ENCODE measurements at regions not wholly inside any gene's neighbourhood (a gene's known extent, or its start where the extent isn't known, plus 50 kb on each side); places are given as distances from the start of the nearest gene placed in this dataset.

- TF ChIP-seq CTCF (IDR thresholded peaks at IDR 0.05; ENCODE audit: insufficient read depth, low read depth, low read length) = no peak
- DNase-seq (ENCODE audit: low read depth) = no peak
- no peak overlapping the region for H3K4me3 ChIP-seq (ENCODE audit: low read depth, low read length)
Measured at GRCh38 chr22:27022896-27023361, 365.5 kb downstream of the MIAT start.

- DNase-seq (ENCODE audit: low read depth) = no peak
- H3K4me3 ChIP-seq (ENCODE audit: low read depth, low read length) = no peak overlapping the region
- TF ChIP-seq CTCF (IDR thresholded peaks at IDR 0.05; ENCODE audit: insufficient read depth, low read depth, low read length) = no peak
Measured at GRCh38 chr22:27023591-27023990, 366.2 kb downstream of the MIAT start.

GRCh38 chr22:27024982-27025381 lies 367.6 kb downstream of the MIAT start:
- TF ChIP-seq CTCF (IDR thresholded peaks at IDR 0.05; ENCODE audit: insufficient read depth, low read depth, low read length) = no peak
- no peak for DNase-seq (ENCODE audit: low read depth)
- H3K4me3 ChIP-seq (ENCODE audit: low read depth, low read length) = no peak overlapping the region

- no peak for TF ChIP-seq CTCF (IDR thresholded peaks at IDR 0.05; ENCODE audit: insufficient read depth, low read depth, low read length)
- DNase-seq (ENCODE audit: low read depth) = no peak
- no peak overlapping the region for H3K4me3 ChIP-seq (ENCODE audit: low read depth, low read length)
Measured at GRCh38 chr22:27028093-27028492, 370.7 kb downstream of the MIAT start.

GRCh38 chr22:27029584-27030130 lies 372.3 kb downstream of the MIAT start:
- no peak for DNase-seq (ENCODE audit: low read depth)
- H3K4me3 ChIP-seq (ENCODE audit: low read depth, low read length) = no peak overlapping the region
- no peak for TF ChIP-seq CTCF (IDR thresholded peaks at IDR 0.05; ENCODE audit: insufficient read depth, low read depth, low read length)

- no peak for DNase-seq (ENCODE audit: low read depth)
- H3K4me3 ChIP-seq (ENCODE audit: low read depth, low read length) = no peak overlapping the region
- peak; percentile 37 for TF ChIP-seq CTCF (IDR thresholded peaks at IDR 0.05; ENCODE audit: insufficient read depth, low read depth, low read length)
Measured at GRCh38 chr22:27032091-27032761, 374.8 kb downstream of the MIAT start.

Data from fibroblast of villous mesenchyme (primary cell).